RPMI7951 (cell line): ENCODE measurements at regions not wholly inside any gene's neighbourhood (a gene's known extent, or its start where the extent isn't known, plus 50 kb on each side); places are given as distances from the start of the nearest gene placed in this dataset.

Source experiments
- DNase-seq: peaks from one replicate; pipeline ENCODE4 v3.0.0-alpha.2; 2012; ENCODE audit warnings: low read depth

- no peak for DNase-seq
These were observed 299.2 kb upstream of the CDH4 start for GRCh38 chr20:60952861-60953260.

- DNase-seq: no peak
These were observed 298.7 kb upstream of the CDH4 start for GRCh38 chr20:60953321-60953720.

- DNase-seq: no peak
These were observed 296.4 kb upstream of the CDH4 start for GRCh38 chr20:60955706-60956105.

- DNase-seq: no peak
These were observed 295.9 kb upstream of the CDH4 start for GRCh38 chr20:60956194-60956593.

- DNase-seq: no peak
These were observed 294.4 kb upstream of the CDH4 start for GRCh38 chr20:60957621-60958020.

- no peak for DNase-seq
These were observed 292.1 kb upstream of the CDH4 start for GRCh38 chr20:60959971-60960370.

- no peak for DNase-seq
These were observed 291.6 kb upstream of the CDH4 start for GRCh38 chr20:60960500-60960899.

GRCh38 chr20:60961551-60961950 lies 290.5 kb upstream of the CDH4 start:
- no peak for DNase-seq

- no peak for DNase-seq
These were observed 289.6 kb upstream of the CDH4 start for GRCh38 chr20:60962367-60963045.

- no peak for DNase-seq
These were observed 288.9 kb upstream of the CDH4 start for GRCh38 chr20:60963146-60963545.

- DNase-seq: no peak
These were observed 287.1 kb upstream of the CDH4 start for GRCh38 chr20:60964911-60965310.

- no peak for DNase-seq
These were observed 286.0 kb upstream of the CDH4 start for GRCh38 chr20:60966031-60966430.

GRCh38 chr20:60966766-60967165 lies 285.3 kb upstream of the CDH4 start:
- DNase-seq: no peak

- DNase-seq: no peak
These were observed 284.4 kb upstream of the CDH4 start for GRCh38 chr20:60967431-60968316.

GRCh38 chr20:60968853-60969720 lies 283.0 kb upstream of the CDH4 start:
- no peak for DNase-seq

- no peak for DNase-seq
These were observed 281.5 kb upstream of the CDH4 start for GRCh38 chr20:60970601-60971000.

GRCh38 chr20:60974022-60974421 lies 278.0 kb upstream of the CDH4 start:
- no peak for DNase-seq

- no peak for DNase-seq
These were observed 277.6 kb upstream of the CDH4 start for GRCh38 chr20:60974441-60974945.

GRCh38 chr20:60976139-60976538 lies 275.9 kb upstream of the CDH4 start:
- DNase-seq: no peak

GRCh38 chr20:60976913-60977312 lies 275.1 kb upstream of the CDH4 start:
- DNase-seq: no peak

- DNase-seq: no peak
These were observed 274.2 kb upstream of the CDH4 start for GRCh38 chr20:60977901-60978300.

- DNase-seq: no peak
These were observed 267.4 kb upstream of the CDH4 start for GRCh38 chr20:60984666-60985065.
